Fibroblast of the conjunctiva (primary cell): ENCODE measurements at regions not wholly inside any gene's neighbourhood (a gene's known extent, or its start where the extent isn't known, plus 50 kb on each side); places are given as distances from the start of the nearest gene placed in this dataset.

Experiments
- DNase-seq: peaks from one replicate; pipeline ENCODE4 v3.0.0-alpha.2; 2010; ENCODE audit warnings: low read depth

- no peak for DNase-seq
Measured at GRCh38 chr3:72111265-72112205, 326.6 kb upstream of the PROK2 start.

GRCh38 chr3:72109327-72110259 lies 324.6 kb upstream of the PROK2 start:
- no peak for DNase-seq

- DNase-seq, result no peak
Measured at GRCh38 chr3:72105306-72105705, 320.4 kb upstream of the PROK2 start.

GRCh38 chr3:72102112-72102616 lies 317.2 kb upstream of the PROK2 start:
- no peak for DNase-seq

GRCh38 chr3:72101494-72101893 lies 316.5 kb upstream of the PROK2 start:
- DNase-seq, result no peak

- DNase-seq, result peak; percentile 84
Measured at GRCh38 chr3:72100601-72101187, 315.7 kb upstream of the PROK2 start.

GRCh38 chr3:72100080-72100511 lies 315.1 kb upstream of the PROK2 start:
- no peak for DNase-seq

GRCh38 chr3:72099326-72100079 lies 314.6 kb upstream of the PROK2 start:
- DNase-seq, result no peak

GRCh38 chr3:72097053-72097452 lies 312.1 kb upstream of the PROK2 start:
- DNase-seq, result no peak

GRCh38 chr3:72095521-72095920 lies 310.6 kb upstream of the PROK2 start:
- no peak for DNase-seq

- no peak for DNase-seq
Measured at GRCh38 chr3:72093992-72094334, 309.0 kb upstream of the PROK2 start.

GRCh38 chr3:72093270-72093991 lies 308.5 kb upstream of the PROK2 start:
- no peak for DNase-seq

- DNase-seq, result no peak
Measured at GRCh38 chr3:72092778-72093177, 307.8 kb upstream of the PROK2 start.

- no peak for DNase-seq
Measured at GRCh38 chr3:72088486-72089025, 303.6 kb upstream of the PROK2 start.

GRCh38 chr3:72087420-72087819 lies 302.5 kb upstream of the PROK2 start:
- DNase-seq, result no peak

GRCh38 chr3:72086743-72087087 lies 301.8 kb upstream of the PROK2 start:
- no peak for DNase-seq

GRCh38 chr3:72086042-72086742 lies 301.2 kb upstream of the PROK2 start:
- DNase-seq, result no peak

GRCh38 chr3:72085036-72085435 lies 300.1 kb upstream of the PROK2 start:
- no peak for DNase-seq

- no peak for DNase-seq
Measured at GRCh38 chr3:72082776-72083462, 298.0 kb upstream of the PROK2 start.
